ENCODE measurements at regions not wholly inside any gene's neighbourhood (a gene's known extent, or its start where the extent isn't known, plus 50 kb on each side); places are given as distances from the start of the nearest gene placed in this dataset.
"Not testable (repeated sequence)": the region's sequence is repeated elsewhere in the genome, so short reads cannot be mapped to it uniquely, and the experiment has no call there.

DNA sequence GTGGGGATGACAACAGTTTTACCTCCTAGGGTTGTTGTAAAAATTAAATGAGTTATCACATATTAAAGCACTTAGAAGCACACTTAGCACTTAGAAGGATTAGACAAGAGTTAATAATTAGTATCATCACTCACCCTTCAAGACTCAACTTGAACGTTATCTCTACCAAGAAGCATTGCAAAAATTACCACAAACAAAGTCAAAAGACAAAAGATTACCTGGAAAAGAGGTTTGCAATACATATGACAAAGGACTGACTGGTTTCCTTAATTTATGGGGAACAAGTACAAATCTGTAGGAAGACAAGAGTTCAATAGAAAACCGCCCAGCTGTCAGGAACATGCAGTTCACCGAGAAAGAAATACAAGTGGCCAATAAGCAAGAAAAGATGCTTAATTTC lies 93.3 kb upstream of the ATP1A1 start:
- no peaks in the 10 kb centered on the region for H3K36me3 Mint-ChIP-seq (ENCODE audit: low read depth)
- no peaks in the 10 kb centered on the region for H3K9me3 Mint-ChIP-seq
- ChIA-PET POLR2A (no interaction called here), CTCF (no interaction called here)
- no peak overlapping the region for H3K4me3 Mint-ChIP-seq
- DNase-seq = no peak
- H3K27me3 Mint-ChIP-seq = peaks cover 11% of the 10 kb centered on the region
- no peaks in the 10 kb centered on the region for H3K4me1 Mint-ChIP-seq
- H3K27ac Mint-ChIP-seq = no peak overlapping the region

DNA sequence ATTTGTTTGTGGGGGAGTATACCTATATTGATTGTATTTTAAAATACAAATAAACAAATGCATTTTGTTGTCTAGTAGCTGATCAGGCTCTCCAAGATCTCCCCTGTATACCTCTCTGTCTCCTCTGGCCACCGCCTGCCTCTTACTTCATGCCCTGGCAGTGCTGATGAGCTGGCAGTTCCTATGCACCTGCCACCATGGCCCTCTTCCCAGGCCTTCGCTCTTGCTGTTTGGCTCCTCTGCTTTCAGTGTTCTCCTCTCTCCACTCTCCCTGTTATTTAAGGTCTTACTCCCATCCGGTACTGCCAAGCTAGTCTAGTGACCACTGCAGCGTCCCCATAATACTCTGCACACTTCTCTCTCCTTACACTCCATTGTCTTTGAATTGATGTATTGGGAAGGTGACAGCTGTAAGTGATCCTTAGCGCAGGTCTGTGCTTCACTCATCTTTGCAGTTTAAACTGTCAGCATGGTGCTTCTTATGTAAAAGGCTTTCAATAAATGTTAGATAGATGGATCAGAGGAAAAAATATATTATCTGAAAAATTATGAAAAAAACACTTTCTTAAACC lies 88.1 kb upstream of the ATP1A1 start:
- no peak for DNase-seq
- Mint-ChIP-seq H3K36me3 (ENCODE audit: low read depth) (no peaks in the 10 kb centered on the region), H3K9me3 (no peaks in the 10 kb centered on the region), H3K4me1 (no peaks in the 10 kb centered on the region), H3K4me3 (no peak overlapping the region), H3K27ac (no peak overlapping the region), H3K27me3 (peaks cover 11% of the 10 kb centered on the region)
- POLR2A ChIA-PET = no interaction called here
- CTCF ChIA-PET = no interaction called here

DNA sequence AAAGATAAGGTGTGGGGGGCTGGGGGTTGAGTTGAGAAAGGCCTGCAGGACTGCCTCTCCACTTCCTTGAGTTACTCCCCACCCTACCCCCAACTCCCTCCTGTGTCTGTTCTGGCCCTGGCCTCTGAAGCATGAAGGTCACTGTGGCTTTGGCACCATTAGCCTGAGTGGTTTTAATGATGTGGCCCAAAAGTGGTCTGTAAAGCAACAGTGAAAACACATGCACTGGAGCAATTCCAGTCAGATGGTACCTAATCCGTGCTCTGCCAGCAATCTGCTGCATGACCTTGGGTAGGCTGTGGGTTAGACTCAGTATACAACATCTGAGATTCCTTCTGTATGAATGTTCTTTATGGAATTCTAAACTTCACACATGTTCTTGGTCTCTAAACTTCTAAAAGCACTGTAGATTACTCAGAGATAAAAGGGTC lies 86.5 kb upstream of the ATP1A1 start:
- no peaks in the 10 kb centered on the region for H3K9me3 Mint-ChIP-seq
- no peak overlapping the region for H3K27ac Mint-ChIP-seq
- peaks cover 8% of the 10 kb centered on the region for H3K27me3 Mint-ChIP-seq
- no peak for DNase-seq
- H3K36me3 Mint-ChIP-seq (ENCODE audit: low read depth) = no peaks in the 10 kb centered on the region
- POLR2A ChIA-PET = no interaction called here
- H3K4me1 Mint-ChIP-seq = no peaks in the 10 kb centered on the region
- CTCF ChIA-PET = no interaction called here
- H3K4me3 Mint-ChIP-seq = no peak overlapping the region

DNA sequence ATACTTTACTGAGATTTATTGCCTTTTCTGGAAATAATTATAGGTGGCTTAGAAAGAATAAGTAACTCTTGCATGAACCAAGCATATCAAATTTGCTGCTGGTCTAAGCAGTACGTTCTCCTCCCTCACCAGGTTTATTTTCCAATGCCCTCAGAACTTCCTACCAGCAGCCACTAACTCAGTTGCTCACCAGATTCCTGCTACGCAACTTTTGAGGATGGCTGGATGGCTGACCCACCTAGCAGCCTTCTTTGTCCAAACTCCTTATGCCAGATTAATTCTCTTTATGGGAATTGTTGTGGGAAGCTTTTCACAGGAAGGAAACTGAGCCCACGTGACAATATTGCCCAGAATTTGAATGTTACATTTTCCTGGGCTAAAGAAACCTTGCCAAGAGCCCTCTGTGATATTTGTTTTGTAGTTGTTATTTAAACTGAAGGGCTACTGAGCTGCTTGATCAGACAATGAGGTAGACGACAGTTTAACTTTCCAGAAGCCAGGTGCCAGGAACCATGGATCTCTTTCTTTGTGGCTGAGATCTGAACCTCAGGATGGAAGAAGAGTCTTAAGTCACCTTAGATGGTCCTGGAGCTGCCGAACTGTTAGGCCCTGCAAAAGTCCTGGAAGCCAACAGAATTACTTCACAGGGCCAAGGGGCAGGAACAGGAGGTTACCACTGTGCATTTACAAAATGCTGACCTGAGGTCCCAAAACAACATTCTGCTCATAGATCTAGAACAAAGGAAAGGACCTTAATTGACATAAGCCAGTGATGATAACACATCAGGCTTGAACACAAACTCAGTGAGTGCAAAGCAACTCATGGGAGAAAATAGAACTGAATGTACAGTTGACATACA lies 85.5 kb upstream of the ATP1A1 start:
- H3K4me1 Mint-ChIP-seq = no peaks in the 10 kb centered on the region
- ChIA-PET POLR2A (no interaction called here), CTCF (no interaction called here)
- no peaks in the 10 kb centered on the region for H3K9me3 Mint-ChIP-seq
- no peaks in the 10 kb centered on the region for H3K36me3 Mint-ChIP-seq (ENCODE audit: low read depth)
- H3K4me3 Mint-ChIP-seq = no peak overlapping the region
- peaks cover 8% of the 10 kb centered on the region for H3K27me3 Mint-ChIP-seq
- no peak for DNase-seq
- H3K27ac Mint-ChIP-seq = no peak overlapping the region

DNA sequence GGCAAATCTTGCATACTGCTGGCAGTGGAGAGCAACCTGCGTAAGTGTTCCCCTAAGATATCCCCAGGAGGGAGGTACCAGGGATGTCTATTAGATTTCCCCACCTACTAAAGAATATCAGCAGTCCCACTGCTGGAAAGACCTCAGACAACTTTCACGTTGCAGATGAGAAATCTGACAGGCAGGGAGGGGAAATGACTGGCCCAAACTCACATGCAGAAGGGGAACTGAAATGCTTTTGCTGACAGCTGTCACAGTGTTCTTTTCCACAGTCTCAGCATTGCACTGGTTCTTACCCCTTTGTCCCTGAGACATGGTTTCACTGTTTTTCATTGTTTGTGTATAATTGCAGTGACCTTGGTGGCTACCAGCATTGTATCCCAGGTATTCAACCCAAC lies 84.8 kb upstream of the ATP1A1 start:
- no peak overlapping the region for H3K4me3 Mint-ChIP-seq
- no peaks in the 10 kb centered on the region for H3K9me3 Mint-ChIP-seq
- POLR2A ChIA-PET = no interaction called here
- H3K4me1 Mint-ChIP-seq = no peaks in the 10 kb centered on the region
- peaks cover 5% of the 10 kb centered on the region for H3K27me3 Mint-ChIP-seq
- no peaks in the 10 kb centered on the region for H3K36me3 Mint-ChIP-seq (ENCODE audit: low read depth)
- DNase-seq = no peak
- H3K27ac Mint-ChIP-seq = no peak overlapping the region
- CTCF ChIA-PET = no interaction called here

DNA sequence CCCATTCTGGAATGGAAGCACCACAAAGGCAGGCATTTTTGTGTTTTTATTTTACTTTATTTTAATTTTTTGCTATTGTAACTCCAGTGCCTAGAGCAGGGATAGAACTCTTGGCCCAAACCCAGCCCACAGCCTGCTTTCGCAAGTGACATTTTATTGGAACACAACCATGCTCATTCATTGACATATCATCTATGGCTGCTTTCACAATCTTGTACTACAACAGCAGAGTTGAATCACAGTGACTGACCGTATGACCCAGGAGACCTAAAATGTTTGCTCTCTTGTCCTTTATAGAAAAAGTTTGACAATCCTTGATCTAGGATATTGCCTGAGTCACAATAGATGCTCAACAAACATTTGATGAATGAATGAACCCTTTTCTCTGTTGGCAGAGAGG lies 83.9 kb upstream of the ATP1A1 start:
- H3K27me3 Mint-ChIP-seq = peaks cover 5% of the 10 kb centered on the region
- no peak overlapping the region for H3K27ac Mint-ChIP-seq
- no peaks in the 10 kb centered on the region for H3K9me3 Mint-ChIP-seq
- no peak overlapping the region for H3K4me3 Mint-ChIP-seq
- ChIA-PET POLR2A (no interaction called here), CTCF (no interaction called here)
- H3K36me3 Mint-ChIP-seq (ENCODE audit: low read depth) = no peaks in the 10 kb centered on the region
- H3K4me1 Mint-ChIP-seq = no peaks in the 10 kb centered on the region
- no peak for DNase-seq

DNA sequence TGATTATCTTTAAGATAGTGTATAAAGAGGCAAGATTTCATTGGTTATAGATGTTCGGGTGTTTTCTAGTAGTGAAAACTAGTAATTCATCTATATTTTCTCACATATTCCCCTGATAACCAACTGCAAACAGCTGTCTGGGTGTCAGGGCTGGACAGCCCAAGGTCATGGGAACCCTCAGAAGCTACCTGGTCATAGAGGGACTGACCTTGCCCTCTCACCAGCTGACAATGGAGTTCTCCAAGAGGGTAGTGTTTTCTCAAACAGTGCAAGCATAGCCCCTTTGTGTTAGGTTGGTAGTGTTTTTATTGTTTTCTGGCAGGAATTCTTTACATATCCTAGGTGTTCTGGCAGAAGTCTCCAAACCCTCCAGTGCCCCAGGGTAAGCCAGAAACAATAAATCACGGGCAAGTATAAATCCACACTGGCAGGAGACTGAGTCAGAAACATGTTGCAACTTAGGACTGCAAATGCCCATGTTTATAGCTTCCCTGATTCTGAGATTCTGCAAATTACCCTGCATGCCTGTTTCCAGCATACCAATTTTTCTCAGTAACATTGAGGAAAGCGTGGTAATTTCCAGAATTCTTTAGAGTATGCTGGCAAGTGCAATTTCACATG lies 82.8 kb upstream of the ATP1A1 start:
- ChIA-PET POLR2A (no interaction called here), CTCF (no interaction called here)
- DNase-seq = no peak
- Mint-ChIP-seq H3K36me3 (ENCODE audit: low read depth) (no peaks in the 10 kb centered on the region), H3K4me1 (no peaks in the 10 kb centered on the region), H3K9me3 (no peaks in the 10 kb centered on the region), H3K4me3 (no peak overlapping the region), H3K27ac (no peak overlapping the region), H3K27me3 (peaks cover 5% of the 10 kb centered on the region)

DNA sequence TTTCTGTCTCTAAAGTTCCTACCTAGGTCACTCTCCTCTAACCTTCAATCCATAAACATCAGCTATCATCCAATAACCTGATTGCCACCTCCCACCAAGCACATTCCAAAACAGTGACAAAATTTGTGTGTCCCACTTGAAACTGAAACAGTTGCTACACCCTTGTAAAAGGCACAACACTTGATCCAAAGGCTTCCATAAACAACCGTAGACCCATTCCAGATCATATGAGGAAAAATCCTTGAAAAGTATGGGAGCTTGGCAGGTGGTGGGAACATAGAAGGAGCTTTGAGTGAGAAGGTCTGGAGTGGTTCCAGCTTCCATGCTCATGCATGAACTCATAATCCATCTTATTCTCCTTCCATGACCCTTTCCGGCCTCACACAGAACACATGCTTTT lies 82.0 kb upstream of the ATP1A1 start:
- Mint-ChIP-seq H3K27me3 (peaks cover 4% of the 10 kb centered on the region), H3K9me3 (no peaks in the 10 kb centered on the region)
- CTCF ChIA-PET = no interaction called here

DNA sequence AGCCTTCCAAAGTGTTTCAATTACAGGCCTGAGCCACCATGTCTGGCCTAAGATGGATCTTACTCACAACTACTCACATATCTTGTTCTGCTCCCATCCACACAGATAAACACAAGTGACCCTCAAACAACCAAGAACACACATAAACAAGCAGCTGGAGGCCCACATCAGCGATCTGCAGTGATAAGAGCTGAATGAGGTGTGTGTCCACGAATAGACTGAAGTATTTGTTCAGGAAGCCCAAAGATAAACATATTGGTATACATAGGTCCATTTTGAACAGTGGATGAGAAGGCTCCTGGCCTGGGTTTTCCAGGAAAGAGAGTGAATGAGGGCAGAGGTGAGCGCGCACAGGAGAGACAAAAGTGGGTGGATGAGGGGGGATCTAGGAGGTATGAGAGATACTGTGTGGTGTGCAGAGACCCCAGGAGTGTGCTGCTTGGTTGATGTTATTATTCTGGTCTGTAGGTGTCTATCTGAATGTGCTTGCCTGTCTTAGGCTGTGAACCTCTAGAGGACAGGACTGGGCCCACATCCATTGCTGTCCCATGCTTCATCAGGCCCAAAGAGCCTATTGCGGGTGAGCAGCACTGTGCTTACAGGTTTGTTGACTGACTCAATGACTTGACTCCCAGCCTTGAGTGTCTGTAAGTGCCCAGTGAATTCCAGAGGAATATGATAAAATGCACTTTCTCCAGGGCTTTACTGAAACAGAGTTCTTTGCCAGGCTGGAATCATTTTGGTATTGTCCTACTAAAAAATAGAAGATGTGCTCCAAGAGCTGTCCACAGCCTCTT lies 79.9 kb upstream of the ATP1A1 start:
- no peak overlapping the region for H3K4me3 Mint-ChIP-seq
- no peak overlapping the region for H3K27ac Mint-ChIP-seq
- DNase-seq = no peak
- POLR2A ChIA-PET = no interaction called here
- H3K36me3 Mint-ChIP-seq (ENCODE audit: low read depth) = no peaks in the 10 kb centered on the region
- CTCF ChIA-PET = no interaction called here
- peaks cover 2% of the 10 kb centered on the region for H3K27me3 Mint-ChIP-seq
- no peaks in the 10 kb centered on the region for H3K4me1 Mint-ChIP-seq
- no peaks in the 10 kb centered on the region for H3K9me3 Mint-ChIP-seq

More for the DNA sequence above, 82.0 kb upstream of the ATP1A1 start:
- Mint-ChIP-seq H3K36me3 (ENCODE audit: low read depth) (no peaks in the 10 kb centered on the region), H3K4me1 (no peaks in the 10 kb centered on the region), H3K27ac (no peak overlapping the region), H3K4me3 (no peak overlapping the region)
- no peak for DNase-seq
- POLR2A ChIA-PET = no interaction called here

DNA sequence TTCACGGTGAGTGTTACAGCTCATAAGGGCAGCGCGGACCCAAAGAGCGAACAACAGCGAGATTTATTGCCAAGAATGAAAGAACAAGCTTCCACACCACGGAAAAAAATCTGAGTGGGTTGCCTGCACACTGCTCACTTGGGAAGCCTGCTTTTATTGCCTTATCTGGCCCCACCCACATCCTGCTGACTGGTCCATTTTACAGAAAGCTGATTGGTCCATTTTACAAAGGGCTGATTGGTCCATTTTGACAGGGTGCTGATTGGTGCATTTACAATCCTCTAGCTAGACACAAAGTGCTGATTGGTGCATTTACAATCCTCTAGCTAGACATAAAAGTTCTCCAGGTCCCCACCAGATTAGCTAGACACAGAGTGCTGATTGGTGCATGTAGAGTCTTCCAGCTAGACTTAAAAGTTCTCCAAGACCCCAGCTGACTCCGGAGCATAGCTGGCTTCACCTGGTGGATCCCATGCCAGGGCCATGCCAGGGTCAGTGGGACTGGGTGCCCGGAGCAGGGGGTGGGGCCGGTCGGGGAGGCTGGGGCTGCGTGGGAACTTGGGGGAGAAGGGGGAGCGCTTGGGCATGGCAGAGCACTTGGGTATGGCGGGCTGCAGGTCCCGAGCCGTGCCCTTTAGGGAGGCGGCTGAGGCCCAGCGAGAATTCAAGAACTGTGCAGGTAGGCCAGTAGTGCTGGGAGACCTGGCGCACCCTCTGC lies 75.4 kb upstream of the ATP1A1 start:
- H3K9me3 Mint-ChIP-seq = no peaks in the 10 kb centered on the region
- DNase-seq = no peak
- POLR2A ChIA-PET = no interaction called here

DNA sequence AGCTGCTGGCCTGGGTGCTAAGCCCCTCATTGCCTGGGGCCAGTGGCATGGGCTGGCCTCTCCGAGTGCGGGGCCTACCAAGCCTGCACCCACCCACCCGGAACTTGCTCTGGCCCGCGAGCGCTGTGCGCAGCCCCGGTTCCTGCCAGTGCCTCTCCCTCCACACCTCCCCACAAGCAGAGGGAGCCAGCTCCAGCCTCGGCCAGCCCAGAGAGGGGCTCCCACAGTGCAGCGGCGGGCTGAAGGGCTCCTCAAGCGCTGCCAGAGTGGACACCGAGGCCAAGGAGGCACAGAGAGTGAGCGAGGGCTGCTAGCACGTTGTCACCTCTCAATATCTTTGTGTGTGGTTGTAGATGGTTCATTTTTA lies 74.8 kb upstream of the ATP1A1 start:
- POLR2A ChIA-PET = not testable (repeated sequence)

More for the DNA sequence above, 75.4 kb upstream of the ATP1A1 start:
- no peaks in the 10 kb centered on the region for H3K4me1 Mint-ChIP-seq
- CTCF ChIA-PET = no interaction called here
- H3K27me3 Mint-ChIP-seq = no peaks in the 10 kb centered on the region
- H3K27ac Mint-ChIP-seq = no peak overlapping the region
- no peaks in the 10 kb centered on the region for H3K36me3 Mint-ChIP-seq (ENCODE audit: low read depth)
- no peak overlapping the region for H3K4me3 Mint-ChIP-seq

DNA sequence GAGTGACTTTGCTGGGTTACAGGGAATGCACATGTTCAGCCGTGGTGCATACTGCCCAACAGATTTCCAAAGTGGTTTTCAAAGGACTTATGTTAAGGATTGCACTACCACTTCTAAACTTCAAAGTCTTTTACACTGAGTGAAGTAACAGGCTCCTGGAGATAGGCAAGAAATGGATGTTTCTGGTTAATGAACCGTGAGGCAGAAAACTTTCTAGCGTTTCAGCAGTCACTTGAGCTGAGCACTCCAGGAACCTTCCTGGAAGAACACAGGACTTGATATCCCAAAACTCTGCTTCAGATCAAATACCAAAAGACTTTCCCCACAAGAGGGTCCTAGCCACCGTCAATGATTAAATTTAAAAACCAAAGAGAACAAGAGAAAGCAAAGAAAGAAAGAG lies 74.3 kb upstream of the ATP1A1 start:
- DNase-seq = no peak
- Mint-ChIP-seq H3K27me3 (no peaks in the 10 kb centered on the region), H3K4me3 (no peak overlapping the region), H3K36me3 (ENCODE audit: low read depth) (no peaks in the 10 kb centered on the region), H3K9me3 (no peaks in the 10 kb centered on the region), H3K27ac (no peak overlapping the region), H3K4me1 (no peaks in the 10 kb centered on the region)
- POLR2A ChIA-PET = no interaction called here
- CTCF ChIA-PET = no interaction called here

More for the DNA sequence above, 74.8 kb upstream of the ATP1A1 start:
- DNase-seq; H3K27ac Mint-ChIP-seq; CTCF ChIA-PET; H3K36me3 Mint-ChIP-seq (ENCODE audit: low read depth); H3K4me1 Mint-ChIP-seq; H3K4me3 Mint-ChIP-seq; H3K9me3 Mint-ChIP-seq; H3K27me3 Mint-ChIP-seq: not testable (repeated sequence)

DNA sequence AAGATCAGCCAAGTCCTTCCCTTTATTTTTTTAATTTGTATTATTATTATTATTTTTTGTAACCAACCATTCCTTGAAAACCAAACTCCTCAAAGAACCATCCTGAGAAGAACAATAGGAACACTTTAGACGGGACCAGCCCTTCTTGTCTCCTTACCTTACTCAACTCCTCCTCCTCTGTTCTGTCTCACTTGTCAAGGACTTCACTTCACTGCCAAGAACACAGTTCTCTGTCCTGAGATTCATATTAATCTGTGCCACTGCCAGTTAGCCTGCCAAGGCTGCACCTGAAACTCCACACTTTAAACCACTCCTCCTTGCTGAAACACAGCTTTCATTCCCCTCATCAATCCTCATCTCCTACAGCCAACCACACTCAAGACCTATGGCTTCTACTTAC lies 73.8 kb upstream of the ATP1A1 start:
- Mint-ChIP-seq H3K4me1 (no peaks in the 10 kb centered on the region), H3K4me3 (no peak overlapping the region), H3K36me3 (ENCODE audit: low read depth) (no peaks in the 10 kb centered on the region), H3K27ac (no peak overlapping the region), H3K9me3 (no peaks in the 10 kb centered on the region), H3K27me3 (no peaks in the 10 kb centered on the region)
- CTCF ChIA-PET = no interaction called here
- POLR2A ChIA-PET = no interaction called here
- no peak for DNase-seq

Data from activated CD4-positive, alpha-beta memory T cell treated with anti-CD3 and anti-CD28 coated beads, Interleukin-2, amount 10 ng/mL, durations not matched to agents 7 days and 5 days (primary cell).